DOHH2 (cell line): ENCODE measurements at regions not wholly inside any gene's neighbourhood (a gene's known extent, or its start where the extent isn't known, plus 50 kb on each side); places are given as distances from the start of the nearest gene placed in this dataset.

Source experiments
- H3F3A ChIP-seq: fragments of 200-600 bp; sonication (generic), shearing (Covaris generic); 2 replicates; pipeline ENCODE4 v1.6.0; 2016; ENCODE audit warnings: antibody characterized with exemption, mild to moderate bottlenecking; ENCODE audit not compliant: control insufficient read depth, insufficient read depth
- H3K27ac ChIP-seq: fragments of 200-600 bp; sonication (generic); 2 replicates; pipeline ENCODE4 v1.5.1; 2014; ENCODE audit warnings: low read depth, mild to moderate bottlenecking, low read length, moderate library complexity
- H3K27me3 ChIP-seq: fragments of 200-600 bp; sonication (generic); 2 replicates; pipeline ENCODE4 v1.6.1; 2014; ENCODE audit warnings: mild to moderate bottlenecking, low read length, mixed read lengths; ENCODE audit not compliant: control insufficient read depth
- H3K36me3 ChIP-seq: fragments of 200-600 bp; sonication (generic); 2 replicates; pipeline ENCODE4 v1.6.1; 2014; ENCODE audit warnings: mild to moderate bottlenecking, low read length, moderate library complexity, mixed read lengths; ENCODE audit not compliant: control insufficient read depth
- H3K4me1 ChIP-seq: fragments of 200-600 bp; sonication (generic); 2 replicates; pipeline ENCODE4 v1.6.1; 2014; ENCODE audit warnings: mild to moderate bottlenecking, low read length, mixed read lengths; ENCODE audit not compliant: control insufficient read depth
- H3K4me2 ChIP-seq: fragments of 200-600 bp; sonication (generic); 2 replicates; pipeline ENCODE4 v1.6.0; 2014; ENCODE audit warnings: mild to moderate bottlenecking, low read length, moderate library complexity
- H3K4me3 ChIP-seq: fragments of 200-600 bp; sonication (generic); 2 replicates; pipeline ENCODE4 v1.5.1; 2014; ENCODE audit warnings: mild to moderate bottlenecking, low read length, mixed read lengths
- H3K79me2 ChIP-seq: fragments of 200-600 bp; sonication (generic); 2 replicates; pipeline ENCODE4 v1.6.1; 2014; ENCODE audit warnings: mild to moderate bottlenecking, low read length, mixed read lengths; ENCODE audit not compliant: control insufficient read depth
- H3K9me2 ChIP-seq: fragments of 200-600 bp; sonication (generic); replicated peaks from 2 replicates; pipeline ENCODE4 v1.6.1; 2014; ENCODE audit warnings: mild to moderate bottlenecking, low read length, mixed read lengths; ENCODE audit not compliant: control insufficient read depth
- H3K9me3 ChIP-seq: fragments of 200-600 bp; sonication (generic); 2 replicates; pipeline ENCODE4 v1.6.1; 2014; ENCODE audit warnings: antibody characterized with exemption, low read length, mixed read lengths; ENCODE audit not compliant: control insufficient read depth, insufficient read depth
- H4K20me1 ChIP-seq: fragments of 200-600 bp; sonication (generic); 2 replicates; pipeline ENCODE4 v1.6.0; 2014; ENCODE audit warnings: low read depth, mild to moderate bottlenecking, antibody characterized with exemption, low read length, moderate library complexity; ENCODE audit not compliant: control insufficient read depth, insufficient read depth
- CTCF ChIP-seq: fragments of 200-600 bp; sonication (generic); IDR thresholded peaks from one replicate; pipeline ENCODE4 v1.5.1; 2014; ENCODE audit warnings: antibody characterized with exemption, mild to moderate bottlenecking, low read depth, low read length; ENCODE audit not compliant: poor library complexity, severe bottlenecking
- EZH2phosphoT487 ChIP-seq: fragments of 200-600 bp; sonication (generic); IDR thresholded peaks from 2 replicates; pipeline ENCODE4 v1.6.1; 2017; ENCODE audit warnings: borderline replicate concordance, mild to moderate bottlenecking, antibody characterized with exemption, low read length, moderate library complexity, mixed read lengths

DNA sequence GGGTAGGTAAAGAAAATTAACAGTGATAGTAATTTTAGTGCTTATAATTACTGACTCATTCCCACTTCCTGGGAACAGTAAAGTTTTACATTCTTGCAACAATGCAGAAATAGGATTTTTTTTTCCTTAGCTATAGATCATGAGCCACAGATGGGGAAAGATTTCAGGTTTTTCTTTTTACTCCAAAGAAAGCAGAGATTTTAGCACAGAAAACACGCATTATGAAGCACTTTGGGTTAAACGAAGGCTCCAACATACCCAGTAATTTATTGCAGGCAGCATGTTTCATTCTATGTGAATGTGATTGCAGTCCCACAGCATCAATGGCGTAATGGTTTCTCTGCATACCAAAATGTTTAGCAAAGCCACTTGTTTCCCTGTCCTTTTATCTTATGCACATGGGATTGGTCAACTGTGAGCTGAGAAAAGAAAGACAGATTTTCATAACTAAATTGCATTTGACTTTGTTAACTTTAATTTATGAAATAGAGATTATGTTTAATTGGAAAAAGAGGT, 124.6 kb upstream of the E2F7 start:
- no peaks in the 10 kb centered on the region for H3K79me2 ChIP-seq
- TF ChIP-seq EZH2phosphoT487, result no peak
- no peak for TF ChIP-seq CTCF
- H3K4me3 ChIP-seq, result no peak overlapping the region
- H3K9me2 ChIP-seq, result no peaks in the 10 kb centered on the region
- H3K4me1 ChIP-seq, result no peaks in the 10 kb centered on the region
- H3K27me3 ChIP-seq, result no peaks in the 10 kb centered on the region
- H3F3A ChIP-seq, result no peaks in the 10 kb centered on the region
- H3K9me3 ChIP-seq, result no peaks in the 10 kb centered on the region
- H4K20me1 ChIP-seq, result no peaks in the 10 kb centered on the region
- H3K4me2 ChIP-seq, result no peak overlapping the region
- no peaks in the 10 kb centered on the region for H3K36me3 ChIP-seq
- H3K27ac ChIP-seq, result no peak overlapping the region

DNA sequence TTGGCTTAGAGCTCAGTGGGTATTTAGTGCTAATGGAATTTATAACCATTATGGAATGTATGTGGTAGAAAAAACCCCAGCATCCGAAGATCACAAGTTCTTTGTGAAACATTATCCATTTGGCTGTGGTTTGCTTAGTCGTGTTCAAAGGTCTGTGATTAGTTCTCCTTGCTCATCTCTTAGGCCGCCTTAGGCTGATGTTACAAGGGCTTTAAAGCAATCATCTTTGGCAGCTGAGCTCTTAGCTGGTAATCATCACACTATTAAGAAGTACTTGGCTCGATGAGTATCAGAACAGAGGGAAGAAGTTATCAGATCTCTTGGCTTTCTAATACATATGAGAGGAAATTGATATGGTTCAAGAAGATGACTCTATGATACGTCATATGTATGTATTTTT, 124.1 kb upstream of the E2F7 start:
- H4K20me1 ChIP-seq, result no peaks in the 10 kb centered on the region
- H3K27ac ChIP-seq, result no peak overlapping the region
- no peaks in the 10 kb centered on the region for H3F3A ChIP-seq
- no peaks in the 10 kb centered on the region for H3K36me3 ChIP-seq
- no peak overlapping the region for H3K4me3 ChIP-seq
- TF ChIP-seq EZH2phosphoT487 (no peak), CTCF (no peak)
- H3K79me2 ChIP-seq, result no peaks in the 10 kb centered on the region
- H3K27me3 ChIP-seq, result no peaks in the 10 kb centered on the region
- H3K9me2 ChIP-seq, result no peaks in the 10 kb centered on the region
- H3K9me3 ChIP-seq, result no peaks in the 10 kb centered on the region
- no peak overlapping the region for H3K4me2 ChIP-seq
- H3K4me1 ChIP-seq, result no peaks in the 10 kb centered on the region

DNA sequence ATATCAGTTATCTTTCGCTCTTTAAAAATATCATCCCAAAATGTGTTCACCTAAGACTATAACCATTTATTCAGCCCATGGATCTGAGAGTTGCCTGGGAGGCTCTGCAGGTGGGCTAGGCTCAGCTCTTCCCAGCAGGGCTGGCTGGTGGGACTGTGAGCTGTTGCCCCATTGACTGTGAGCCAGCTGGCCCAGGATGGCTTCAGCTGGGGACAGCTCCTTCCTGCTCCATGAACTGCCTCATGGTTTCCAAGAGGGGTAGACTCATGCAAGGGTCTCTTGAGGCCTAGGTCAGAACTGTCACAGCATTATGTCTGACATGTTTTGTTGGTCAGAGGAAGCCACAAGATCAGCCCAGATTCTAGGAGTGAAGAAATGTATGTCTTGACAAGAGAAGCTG, 114.1 kb upstream of the E2F7 start:
- H3K27me3 ChIP-seq, result no peaks in the 10 kb centered on the region
- peaks cover 4% of the 10 kb centered on the region for H3K9me3 ChIP-seq
- H3K27ac ChIP-seq, result no peak overlapping the region
- no peaks in the 10 kb centered on the region for H3F3A ChIP-seq
- H3K4me3 ChIP-seq, result no peak overlapping the region
- H3K36me3 ChIP-seq, result no peaks in the 10 kb centered on the region
- H3K79me2 ChIP-seq, result no peaks in the 10 kb centered on the region
- TF ChIP-seq CTCF (no peak), EZH2phosphoT487 (no peak)
- H3K4me2 ChIP-seq, result no peak overlapping the region
- H4K20me1 ChIP-seq, result no peaks in the 10 kb centered on the region
- H3K4me1 ChIP-seq, result no peaks in the 10 kb centered on the region
- H3K9me2 ChIP-seq, result no peaks in the 10 kb centered on the region
